Prostate gland (tissue), 2 donors: ENCODE measurements at regions not wholly inside any gene's neighbourhood (a gene's known extent, or its start where the extent isn't known, plus 50 kb on each side); places are given as distances from the start of the nearest gene placed in this dataset.

Experiments used
- DNase-seq: peaks from one replicate; pipeline ENCODE4 v3.0.0-alpha.2; 2019; ENCODE audit warnings: low spot score
- H3K27ac ChIP-seq, 2 donors: fragments of 200-600 bp; sonication (generic); 2 replicates each; pipeline ENCODE4 v1.5.1; 2017 to 2019
- H3K27me3 ChIP-seq: fragments of 200-600 bp; sonication (generic); replicated peaks from 2 replicates; pipeline ENCODE4 v1.5.1; 2019; ENCODE audit not compliant: insufficient read depth
- H3K36me3 ChIP-seq, 2 donors: fragments of 200-600 bp; sonication (generic); 1 replicate in 1 of 2; 2 replicates in 1 of 2; pipeline versions ENCODE4 v1.5.1 to v1.8.1; 2017 to 2019
- H3K4me1 ChIP-seq: fragments of 200-600 bp; sonication (generic); replicated peaks from 2 replicates; pipeline ENCODE4 v1.5.1; 2019
- H3K4me3 ChIP-seq, 2 donors: fragments of 200-600 bp; sonication (generic); 2 replicates each; pipeline ENCODE4 v1.5.1; 2017 to 2019
- H3K9me3 ChIP-seq: fragments of 200-600 bp; sonication (generic); 2 replicates; pipeline ENCODE4 v1.5.1; 2017
- POLR2A ChIP-seq: fragments of 450-650 bp; IDR thresholded peaks from one replicate; pipeline ENCODE4 v1.6.1; 2016; ENCODE audit warnings: antibody characterized with exemption, mild to moderate bottlenecking
- POLR2AphosphoS5 ChIP-seq: sonication (generic); formaldehyde crosslinking; IDR thresholded peaks from one replicate; pipeline ENCODE4 v1.6.1; 2017; ENCODE audit warnings: antibody characterized with exemption
- WGBS: methylation state at CpG from one replicate; pipeline ENCODE4 v1.1.5; 2018; 5-methylcytosine and 5-hydroxymethylcytosine counted together
- intact Hi-C: fragments of 100-400 bp; cut with DNase I; formaldehyde crosslinking; loops from one replicate; pipeline ENCODE4 v1.14.2; 2022
- TF ChIP-seq, protein P1 (sequence below), 4 experiments: fragments of 200-600 bp in 2 of 4; fragments of 450-650 bp in 2 of 4; sonication (generic) in 2 of 4; IDR thresholded peaks; 1 replicate in 3 of 4; 2 replicates in 1 of 4; pipeline ENCODE4 v1.5.1; 2016 to 2019; ENCODE audit warnings: antibody characterized with exemption in 4 of 4, mild to moderate bottlenecking in 2 of 4, moderate library complexity in 2 of 4

DNA sequence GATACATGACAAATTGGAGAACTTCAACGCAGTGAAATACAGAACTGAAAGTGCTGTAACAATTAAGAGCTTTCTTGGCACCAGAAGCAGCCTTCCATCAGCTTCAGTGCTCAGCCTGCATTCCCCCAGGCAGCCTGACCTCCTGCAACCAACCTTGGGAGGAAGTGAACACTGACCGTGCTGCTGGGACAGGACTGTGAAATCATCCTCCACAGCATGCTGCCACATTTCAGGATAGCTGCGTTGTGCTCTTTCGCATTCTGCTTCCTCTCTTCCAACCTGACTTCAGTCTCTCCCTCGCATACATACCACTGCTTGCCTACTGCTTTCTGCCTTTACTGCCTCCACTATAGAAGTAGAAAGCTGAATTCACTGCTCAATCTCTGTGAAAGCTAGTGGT is 388.6 kb downstream of the RWDD3 start:
- intact Hi-C loops, result no loop called here
- TF ChIP-seq POLR2A (no peak), POLR2AphosphoS5 (no peak)
- TF ChIP-seq, protein P1, sequence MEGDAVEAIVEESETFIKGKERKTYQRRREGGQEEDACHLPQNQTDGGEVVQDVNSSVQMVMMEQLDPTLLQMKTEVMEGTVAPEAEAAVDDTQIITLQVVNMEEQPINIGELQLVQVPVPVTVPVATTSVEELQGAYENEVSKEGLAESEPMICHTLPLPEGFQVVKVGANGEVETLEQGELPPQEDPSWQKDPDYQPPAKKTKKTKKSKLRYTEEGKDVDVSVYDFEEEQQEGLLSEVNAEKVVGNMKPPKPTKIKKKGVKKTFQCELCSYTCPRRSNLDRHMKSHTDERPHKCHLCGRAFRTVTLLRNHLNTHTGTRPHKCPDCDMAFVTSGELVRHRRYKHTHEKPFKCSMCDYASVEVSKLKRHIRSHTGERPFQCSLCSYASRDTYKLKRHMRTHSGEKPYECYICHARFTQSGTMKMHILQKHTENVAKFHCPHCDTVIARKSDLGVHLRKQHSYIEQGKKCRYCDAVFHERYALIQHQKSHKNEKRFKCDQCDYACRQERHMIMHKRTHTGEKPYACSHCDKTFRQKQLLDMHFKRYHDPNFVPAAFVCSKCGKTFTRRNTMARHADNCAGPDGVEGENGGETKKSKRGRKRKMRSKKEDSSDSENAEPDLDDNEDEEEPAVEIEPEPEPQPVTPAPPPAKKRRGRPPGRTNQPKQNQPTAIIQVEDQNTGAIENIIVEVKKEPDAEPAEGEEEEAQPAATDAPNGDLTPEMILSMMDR (IDR thresholded peaks at IDR 0.05), result no peak
- Histone ChIP-seq H3K27ac (no peak overlapping the region), H3K4me1 (no peaks in the 10 kb centered on the region), H3K9me3 (no peaks in the 10 kb centered on the region), H3K27me3 (no peaks in the 10 kb centered on the region), H3K36me3 (no peaks in the 10 kb centered on the region), H3K4me3 (no peak overlapping the region)
- 66% methylated on average over 5 of the region's 5 CpGs for WGBS
- no peak for DNase-seq

DNA sequence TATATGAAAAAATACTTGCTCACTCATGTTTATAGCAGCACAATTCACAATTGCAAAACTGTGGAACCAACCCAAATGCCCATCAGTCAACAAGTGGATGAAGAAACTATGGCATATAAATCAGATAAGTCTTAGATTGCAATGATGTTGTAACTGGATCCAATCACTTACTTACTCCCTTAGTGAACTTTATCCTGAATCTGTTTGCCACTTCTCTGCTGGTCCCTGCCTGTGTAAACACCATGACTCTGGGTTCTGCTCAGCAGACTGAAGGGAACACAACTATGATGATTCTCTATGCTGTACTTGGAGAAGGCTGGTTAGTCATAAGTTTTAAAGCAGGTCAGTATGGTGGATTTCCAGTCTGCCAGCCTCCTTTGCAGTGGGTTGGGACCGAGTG is 391.2 kb downstream of the RWDD3 start:
- Histone ChIP-seq H3K27ac (no peak overlapping the region), H3K36me3 (no peaks in the 10 kb centered on the region), H3K4me3 (no peak overlapping the region), H3K4me1 (no peaks in the 10 kb centered on the region), H3K9me3 (no peaks in the 10 kb centered on the region), H3K27me3 (no peaks in the 10 kb centered on the region)
- intact Hi-C loops, result no loop called here
- TF ChIP-seq, protein P1 (IDR thresholded peaks at IDR 0.05), result no peak
- TF ChIP-seq POLR2A, result no peak
- WGBS, result 85% methylated on average over 1 of the region's 1 CpG
- no peak for DNase-seq

DNA sequence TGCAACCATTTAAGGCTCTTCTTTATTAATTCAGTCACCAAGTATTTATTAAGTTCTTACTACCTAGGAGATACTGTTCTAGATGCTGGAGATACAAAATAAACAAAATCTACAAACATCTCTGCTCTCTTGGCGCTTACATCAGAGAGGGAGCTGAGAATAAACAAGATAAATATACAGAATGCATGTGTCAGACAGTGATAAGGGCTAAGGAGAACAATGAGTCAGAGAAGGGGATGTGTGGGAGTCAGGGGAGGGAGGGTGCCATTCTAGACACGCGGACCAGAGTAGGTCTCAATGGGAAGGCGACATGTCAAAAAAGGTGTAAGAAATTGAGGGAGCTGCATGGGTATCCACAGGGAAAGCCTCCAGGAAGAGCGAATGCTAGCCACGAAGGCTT is 393.2 kb downstream of the RWDD3 start:
- Histone ChIP-seq H3K9me3 (no peaks in the 10 kb centered on the region), H3K27me3 (no peaks in the 10 kb centered on the region), H3K4me3 (no peak overlapping the region), H3K36me3 (no peaks in the 10 kb centered on the region), H3K4me1 (no peaks in the 10 kb centered on the region), H3K27ac (no peak overlapping the region)
- 89% methylated on average over 6 of the region's 6 CpGs for WGBS
- intact Hi-C loops, result no loop called here
- TF ChIP-seq, protein P1 (IDR thresholded peaks at IDR 0.05), result no peak
- TF ChIP-seq POLR2A (no peak), POLR2AphosphoS5 (no peak)
- DNase-seq, result no peak

DNA sequence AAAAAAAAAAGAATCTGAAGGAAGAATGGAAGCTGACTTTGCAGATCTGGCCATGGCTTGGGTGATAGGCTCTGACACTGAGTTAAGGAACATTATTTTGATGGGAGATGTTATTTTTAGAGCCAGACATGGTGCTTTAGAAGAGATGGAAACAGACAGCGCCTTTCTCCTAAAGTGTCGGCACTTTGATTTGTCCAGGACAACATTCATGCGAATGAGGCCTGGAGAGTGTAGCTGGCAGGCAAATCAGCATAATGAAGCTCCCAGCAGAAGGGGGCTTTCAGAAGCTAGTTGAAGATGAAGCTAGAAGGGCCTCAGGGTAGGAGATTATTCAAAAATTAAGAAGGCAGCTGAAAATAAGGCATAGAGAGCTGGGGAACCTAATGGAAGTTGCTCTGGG is 397.7 kb downstream of the RWDD3 start:
- Histone ChIP-seq H3K27me3 (no peaks in the 10 kb centered on the region), H3K36me3 (no peaks in the 10 kb centered on the region), H3K4me1 (no peaks in the 10 kb centered on the region), H3K27ac (no peak overlapping the region), H3K9me3 (no peaks in the 10 kb centered on the region), H3K4me3 (no peak overlapping the region)
- 97% methylated on average over 3 of the region's 3 CpGs for WGBS
- TF ChIP-seq POLR2AphosphoS5, result no peak
- no peak for TF ChIP-seq POLR2A
- DNase-seq, result no peak
- intact Hi-C loops, result no loop called here

DNA sequence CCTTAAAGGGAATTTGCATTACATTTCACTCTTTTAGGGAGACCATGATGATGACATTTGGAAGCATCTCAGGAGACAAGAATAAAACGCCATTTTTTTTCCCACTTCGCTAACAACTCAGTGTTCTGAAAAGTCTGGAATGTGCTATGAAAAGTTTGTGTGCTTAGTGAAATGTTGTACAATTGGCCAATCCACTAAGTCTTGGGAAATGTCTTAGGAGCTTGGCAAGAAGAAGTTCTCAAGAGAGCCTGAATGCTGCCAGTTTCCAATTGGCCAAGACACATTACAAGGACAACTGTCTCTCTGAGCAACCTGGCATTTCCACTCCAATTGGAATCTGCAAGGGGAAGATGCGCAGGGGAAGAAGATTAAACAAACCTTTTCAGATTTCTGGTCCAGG is 401.8 kb downstream of the RWDD3 start:
- Histone ChIP-seq H3K27me3 (no peaks in the 10 kb centered on the region), H3K36me3 (no peaks in the 10 kb centered on the region), H3K27ac (no peak overlapping the region), H3K9me3 (no peaks in the 10 kb centered on the region), H3K4me3 (no peak overlapping the region), H3K4me1 (no peaks in the 10 kb centered on the region)
- intact Hi-C loops, result no loop called here
- TF ChIP-seq POLR2AphosphoS5 (no peak), POLR2A (no peak)
- TF ChIP-seq, protein P1 (IDR thresholded peaks at IDR 0.05), result no peak
- no peak for DNase-seq
- WGBS, result 71% methylated on average over 3 of the region's 3 CpGs
